ENCODE measurements at regions not wholly inside any gene's neighbourhood (a gene's known extent, or its start where the extent isn't known, plus 50 kb on each side); places are given as distances from the start of the nearest gene placed in this dataset.

- no peak for TF ChIP-seq CTCF (IDR thresholded peaks at IDR 0.05; ENCODE audit: low read depth, low read length)
- Histone ChIP-seq H3K4me3 (ENCODE audit: low read depth, low read length) (no peak overlapping the region), H3K27me3 (no peaks in the 10 kb centered on the region), H3K36me3 (no peaks in the 10 kb centered on the region), H3K9me3 (no peaks in the 10 kb centered on the region), H3K4me1 (no peaks in the 10 kb centered on the region)
- DNase-seq: no peak
Observed at GRCh38 chr18:78563110-78563509, 416.5 kb upstream of the SALL3 start.

- Histone ChIP-seq H3K27me3 (no peaks in the 10 kb centered on the region), H3K4me3 (ENCODE audit: low read depth, low read length) (no peak overlapping the region), H3K9me3 (no peaks in the 10 kb centered on the region), H3K4me1 (no peaks in the 10 kb centered on the region), H3K36me3 (no peaks in the 10 kb centered on the region)
- DNase-seq: no peak
- TF ChIP-seq CTCF (IDR thresholded peaks at IDR 0.05; ENCODE audit: low read depth, low read length): no peak
Observed at GRCh38 chr18:78564030-78564429, 415.6 kb upstream of the SALL3 start.

- H3K4me3 ChIP-seq (ENCODE audit: low read depth, low read length): no peak overlapping the region
- no peak for TF ChIP-seq CTCF (IDR thresholded peaks at IDR 0.05; ENCODE audit: low read depth, low read length)
- DNase-seq: no peak
- H3K4me1 ChIP-seq: no peaks in the 10 kb centered on the region
- no peaks in the 10 kb centered on the region for H3K27me3 ChIP-seq
- H3K36me3 ChIP-seq: no peaks in the 10 kb centered on the region
- no peaks in the 10 kb centered on the region for H3K9me3 ChIP-seq
Observed at GRCh38 chr18:78564518-78564917, 415.1 kb upstream of the SALL3 start.

- no peaks in the 10 kb centered on the region for H3K36me3 ChIP-seq
- no peaks in the 10 kb centered on the region for H3K9me3 ChIP-seq
- no peak for TF ChIP-seq CTCF (IDR thresholded peaks at IDR 0.05; ENCODE audit: low read depth, low read length)
- no peaks in the 10 kb centered on the region for H3K27me3 ChIP-seq
- no peak overlapping the region for H3K4me3 ChIP-seq (ENCODE audit: low read depth, low read length)
- no peaks in the 10 kb centered on the region for H3K4me1 ChIP-seq
- DNase-seq: no peak
Observed at GRCh38 chr18:78565240-78565639, 414.4 kb upstream of the SALL3 start.

GRCh38 chr18:78566065-78566464 lies 413.6 kb upstream of the SALL3 start:
- no peak for DNase-seq
- H3K9me3 ChIP-seq: no peaks in the 10 kb centered on the region
- H3K4me1 ChIP-seq: no peaks in the 10 kb centered on the region
- TF ChIP-seq CTCF (IDR thresholded peaks at IDR 0.05; ENCODE audit: low read depth, low read length): no peak
- no peaks in the 10 kb centered on the region for H3K27me3 ChIP-seq
- H3K36me3 ChIP-seq: no peaks in the 10 kb centered on the region
- no peak overlapping the region for H3K4me3 ChIP-seq (ENCODE audit: low read depth, low read length)

GRCh38 chr18:78566720-78567119 lies 412.9 kb upstream of the SALL3 start:
- no peaks in the 10 kb centered on the region for H3K4me1 ChIP-seq
- DNase-seq: no peak
- no peaks in the 10 kb centered on the region for H3K27me3 ChIP-seq
- no peaks in the 10 kb centered on the region for H3K36me3 ChIP-seq
- no peak for TF ChIP-seq CTCF (IDR thresholded peaks at IDR 0.05; ENCODE audit: low read depth, low read length)
- H3K4me3 ChIP-seq (ENCODE audit: low read depth, low read length): no peak overlapping the region
- no peaks in the 10 kb centered on the region for H3K9me3 ChIP-seq

All from BE2C (cell line).